HepG2 (cell line): ENCODE measurements at regions not wholly inside any gene's neighbourhood (a gene's known extent, or its start where the extent isn't known, plus 50 kb on each side); places are given as distances from the start of the nearest gene placed in this dataset.

Experiments
- ATAC-seq: fragments of 200-7000 bp; cut with Tn5 transposase; 3 replicates; pipeline ENCODE4 v1.9.1; 2020; ENCODE audit warnings: mild to moderate bottlenecking, moderate library complexity
- BruUV-seq: library from RNA; stranded (reverse); fragments of 400-500 nt; replicated peaks from 2 replicates; lab custom pipeline; 2021; lab: Mats Ljungman, UMichigan
- CTCF ChIA-PET: fragments of 300-600 bp; formaldehyde crosslinking; extraction: SDS; loops from one replicate; lab custom pipeline; 2021; ENCODE audit warnings: low total read pairs, inconsistent platforms, low intra/inter-chr PET ratio; lab: Yijun Ruan, JAX
- POLR2A ChIA-PET: fragments of 350-600 bp; sonication (Branson Sonifier 250); formaldehyde crosslinking; loops from one replicate; lab custom pipeline; 2020; ENCODE audit warnings: antibody characterized with exemption, inconsistent platforms; lab: Yijun Ruan, JAX
- DNase-seq: peaks from one replicate; pipeline ENCODE4 v3.0.0-alpha.2; 2015; ENCODE audit warnings: low spot score
- FAIRE-seq: peaks from 3 replicates; lab custom pipeline; 2011; peaks lifted over from hg19 to GRCh38; lab: Jason Lieb, UNC
- H2AFZ ChIP-seq: one replicate; pipeline ENCODE4 v1.6.1; 2011; ENCODE audit warnings: low read length, inconsistent platforms
- H3K27ac ChIP-seq: fragments of 300-600 bp; 3 replicates; pipeline ENCODE4 v1.8.0; 2011; ENCODE audit warnings: mixed run types, mild to moderate bottlenecking, mixed read lengths, low read length, inconsistent platforms; ENCODE audit not compliant: insufficient read depth; ENCODE audit errors: extremely low read length
- H3K27me3 ChIP-seq, 2 experiments: fragments of 200-600 bp in 1 of 2; 2 replicates in 1 of 2; 3 replicates in 1 of 2; pipeline versions ENCODE4 v1.6.0 to v1.8.0; 2011; ENCODE audit warnings: low read length in 2 of 2, mild to moderate bottlenecking in 2 of 2, moderate library complexity in 2 of 2, inconsistent platforms in 1 of 2; ENCODE audit not compliant: insufficient read depth in 2 of 2, control insufficient read depth in 1 of 2
- H3K36me3 ChIP-seq, 2 experiments: fragments of 200-600 bp in 1 of 2; replicated peaks in 1 of 2; 2 replicates in 1 of 2; 3 replicates in 1 of 2; pipeline versions ENCODE4 v1.5.1 to v1.8.0; 2011; ENCODE audit warnings: low read length in 2 of 2, inconsistent platforms in 1 of 2; ENCODE audit not compliant: insufficient read depth in 2 of 2, control insufficient read depth in 1 of 2
- H3K4me1 ChIP-seq: 2 replicates; pipeline ENCODE4 v1.5.1; 2012; ENCODE audit warnings: low read length, inconsistent platforms; ENCODE audit not compliant: insufficient read depth
- H3K4me2 ChIP-seq: 2 replicates; pipeline ENCODE4 v1.6.0; 2011; ENCODE audit warnings: low read depth, low read length, inconsistent platforms
- H3K4me3 ChIP-seq, 3 experiments: fragments of 200-600 bp in 1 of 3; sonication (generic), shearing (Covaris generic) in 1 of 3; replicated peaks in 1 of 3; 2 replicates each; pipeline ENCODE4 v1.5.1; 2011 to 2016; ENCODE audit warnings: low read length in 3 of 3, inconsistent platforms in 2 of 3, low read depth in 2 of 3, mild to moderate bottlenecking in 2 of 3, control low read depth in 1 of 3, mixed read lengths in 1 of 3; ENCODE audit not compliant: insufficient read depth in 1 of 3
- H3K79me2 ChIP-seq: one replicate; pipeline ENCODE4 v1.6.1; 2011; ENCODE audit warnings: low read length, inconsistent platforms; ENCODE audit not compliant: insufficient read depth
- H3K9ac ChIP-seq: 2 replicates; pipeline ENCODE4 v1.6.0; 2011; ENCODE audit warnings: mild to moderate bottlenecking, low read depth, low read length, inconsistent platforms; ENCODE audit not compliant: insufficient read depth
- H3K9me3 ChIP-seq: 2 replicates; pipeline ENCODE4 v1.5.1; 2012; ENCODE audit warnings: mild to moderate bottlenecking, low read length
- H4K20me1 ChIP-seq: 2 replicates; pipeline ENCODE4 v1.6.0; 2011; ENCODE audit warnings: inconsistent platforms, mild to moderate bottlenecking, low read length, moderate library complexity; ENCODE audit not compliant: insufficient read depth
- ASH2L ChIP-seq: fragments of 300-600, 200-600 bp; sonication (generic); IDR thresholded peaks from 2 replicates; pipeline ENCODE4 v1.7.0; 2017; ENCODE audit warnings: low read depth, mild to moderate bottlenecking, moderate library complexity, mixed read lengths, low read length; ENCODE audit not compliant: insufficient read length
- HMG20A ChIP-seq: IDR thresholded peaks from 2 replicates; pipeline ENCODE4 v1.6.1; 2016; ENCODE audit warnings: borderline replicate concordance
- NCOA5 ChIP-seq: sonication (generic); formaldehyde crosslinking; IDR thresholded peaks from 2 replicates; pipeline ENCODE4 v1.4.0; 2020; ENCODE audit warnings: missing genetic modification reagents
- TCF12 ChIP-seq, 2 experiments: fragments of 450-650 bp in 1 of 2; sonication (generic) in 1 of 2; formaldehyde crosslinking in 1 of 2; IDR thresholded peaks; 2 replicates each; pipeline versions ENCODE4 v1.6.1 to v1.8.0; 2017 to 2022; ENCODE audit warnings: antibody characterized with exemption in 1 of 2, mild to moderate bottlenecking in 1 of 2, missing genetic modification reagents in 1 of 2, moderate library complexity in 1 of 2
- ZMAT5 ChIP-seq: sonication (generic); formaldehyde crosslinking; IDR thresholded peaks from 2 replicates; pipeline ENCODE4 v1.5.0; 2020; ENCODE audit warnings: mild to moderate bottlenecking, low read depth, missing genetic modification reagents, borderline replicate concordance
- ZNF441 ChIP-seq: sonication (generic); formaldehyde crosslinking; IDR thresholded peaks from 2 replicates; pipeline ENCODE4 v1.7.0; 2021; ENCODE audit warnings: missing genetic modification reagents, borderline replicate concordance
- ZNF513 ChIP-seq: sonication (generic); formaldehyde crosslinking; conservative IDR thresholded peaks from 2 replicates; pipeline ENCODE4 v1.5.0; 2020; ENCODE audit warnings: missing genetic modification reagents
- WGBS: methylation state at CpG from one replicate; pipeline ENCODE4 v1.1.6; 2017; ENCODE audit warnings: low lambda C conversion rate; 5-methylcytosine and 5-hydroxymethylcytosine counted together
- in situ Hi-C: cut with HindIII; loops from 2 replicates; pipeline ENCODE4 v1.10.0; 2017; ENCODE audit warnings: low pct_unique_long_range_greater_than_20kb; ENCODE audit not compliant: extremely low pct_ligation_motif_present
- intact Hi-C: fragments of 100-400 bp; cut with micrococcal nuclease; formaldehyde crosslinking; loops from one replicate; pipeline ENCODE4 v1.10.0; 2022; ENCODE audit not compliant: unreplicated experiment

GRCh38 chr5:111937094-111937493, 180.1 kb upstream of the NREP start:
- H3K4me3 ChIP-seq, result no peak overlapping the region
- BruUV-seq, result no TSS peak
- no peak for TF ChIP-seq HMG20A (CRISPR knock-in tag)
- FAIRE-seq (no peak), DNase-seq (no peak), ATAC-seq (no peak)
- in situ Hi-C loops, result no loop called here
- POLR2A ChIA-PET, result no interaction called here
- H3K27me3 ChIP-seq, result no peaks in the 10 kb centered on the region
- H3K79me2 ChIP-seq, result no peaks in the 10 kb centered on the region
- H3K27ac ChIP-seq, result no peak overlapping the region
- no peak overlapping the region for H3K9ac ChIP-seq
- WGBS, result 3% methylated on average over 2 of the region's 2 CpGs
- H3K36me3 ChIP-seq, result no peaks in the 10 kb centered on the region
- H2AFZ ChIP-seq, result no peak overlapping the region
- intact Hi-C loops, result no loop called here
- H4K20me1 ChIP-seq, result no peaks in the 10 kb centered on the region
- H3K4me1 ChIP-seq, result no peaks in the 10 kb centered on the region
- CTCF ChIA-PET, result no interaction called here
- no peaks in the 10 kb centered on the region for H3K9me3 ChIP-seq
- no peak overlapping the region for H3K4me2 ChIP-seq

GRCh38 chr5:111935835-111936234, 178.8 kb upstream of the NREP start:
- no peaks in the 10 kb centered on the region for H3K9me3 ChIP-seq
- H3K79me2 ChIP-seq, result no peaks in the 10 kb centered on the region
- no peaks in the 10 kb centered on the region for H3K27me3 ChIP-seq
- H4K20me1 ChIP-seq, result no peaks in the 10 kb centered on the region
- H3K4me3 ChIP-seq, result no peak overlapping the region
- intact Hi-C loops, result no loop called here
- FAIRE-seq (no peak), DNase-seq (no peak), ATAC-seq (no peak)
- no peaks in the 10 kb centered on the region for H3K36me3 ChIP-seq
- H3K27ac ChIP-seq, result no peak overlapping the region
- no peak overlapping the region for H3K4me2 ChIP-seq
- no peak for TF ChIP-seq ZNF441
- no peak for TF ChIP-seq ASH2L
- TF ChIP-seq ZMAT5 (CRISPR knock-in tag), result no peak
- TF ChIP-seq NCOA5, result no peak
- no peak for TF ChIP-seq TCF12 (IDR thresholded peaks at IDR 0.05)
- no peak for TF ChIP-seq TCF12 (CRISPR knock-in tag; IDR thresholded peaks at IDR 0.05)
- TF ChIP-seq ZNF513, result no peak
- 33% methylated on average over 3 of the region's 3 CpGs for WGBS
- no peak overlapping the region for H2AFZ ChIP-seq
- in situ Hi-C loops, result no loop called here
- CTCF ChIA-PET, result no interaction called here
- no peak overlapping the region for H3K9ac ChIP-seq
- no peaks in the 10 kb centered on the region for H3K4me1 ChIP-seq
- POLR2A ChIA-PET, result no interaction called here
- BruUV-seq, result no TSS peak
